ENCODE measurements at regions not wholly inside any gene's neighbourhood (a gene's known extent, or its start where the extent isn't known, plus 50 kb on each side); places are given as distances from the start of the nearest gene placed in this dataset.

- DNase-seq (ENCODE audit: low read depth in 2 of 2), result no peak
- TF ChIP-seq CTCF (IDR thresholded peaks at IDR 0.05; ENCODE audit: low read depth, low read length), result no peak
Observed at GRCh38 chr15:24756101-24756500, 80.5 kb downstream of the NPAP1 start.

GRCh38 chr15:24760066-24760465, 84.5 kb downstream of the NPAP1 start:
- TF ChIP-seq CTCF (IDR thresholded peaks at IDR 0.05; ENCODE audit: low read depth, low read length), result no peak
- DNase-seq (ENCODE audit: low read depth in 2 of 2), result no peak

More at GRCh38 chr15:24756101-24756500, 80.5 kb downstream of the NPAP1 start:
- H3K4me3 ChIP-seq (replicated peaks in 1 of 2; ENCODE audit: low read depth in 2 of 2, low read length in 2 of 2), result no peak overlapping the region

GRCh38 chr15:24761704-24762302, 86.2 kb downstream of the NPAP1 start:
- TF ChIP-seq CTCF (IDR thresholded peaks at IDR 0.05; ENCODE audit: low read depth, low read length), result peak; percentile 22
- DNase-seq (ENCODE audit: low read depth in 2 of 2), result peak; percentile 13 to 25

More at GRCh38 chr15:24760066-24760465, 84.5 kb downstream of the NPAP1 start:
- no peak overlapping the region for H3K4me3 ChIP-seq (replicated peaks in 1 of 2; ENCODE audit: low read depth in 2 of 2, low read length in 2 of 2)

GRCh38 chr15:24763891-24764290, 88.3 kb downstream of the NPAP1 start:
- H3K4me3 ChIP-seq (replicated peaks in 1 of 2; ENCODE audit: low read depth in 2 of 2, low read length in 2 of 2), result no peak overlapping the region
- no peak for TF ChIP-seq CTCF (IDR thresholded peaks at IDR 0.05; ENCODE audit: low read depth, low read length)
- DNase-seq (ENCODE audit: low read depth in 2 of 2), result no peak

More at GRCh38 chr15:24761704-24762302, 86.2 kb downstream of the NPAP1 start:
- H3K4me3 ChIP-seq (replicated peaks in 1 of 2; ENCODE audit: low read depth in 2 of 2, low read length in 2 of 2), result no peak overlapping the region

GRCh38 chr15:24764375-24765171, 89.0 kb downstream of the NPAP1 start:
- TF ChIP-seq CTCF (IDR thresholded peaks at IDR 0.05; ENCODE audit: low read depth, low read length), result no peak
- no peak for DNase-seq (ENCODE audit: low read depth in 2 of 2)
- no peak overlapping the region for H3K4me3 ChIP-seq (replicated peaks in 1 of 2; ENCODE audit: low read depth in 2 of 2, low read length in 2 of 2)

- H3K4me3 ChIP-seq (replicated peaks in 1 of 2; ENCODE audit: low read depth in 2 of 2, low read length in 2 of 2), result no peak overlapping the region
- no peak for DNase-seq (ENCODE audit: low read depth in 2 of 2)
- TF ChIP-seq CTCF (IDR thresholded peaks at IDR 0.05; ENCODE audit: low read depth, low read length), result no peak
Observed at GRCh38 chr15:24766511-24767133, 91.0 kb downstream of the NPAP1 start.
